ENCODE measurements at regions not wholly inside any gene's neighbourhood (a gene's known extent, or its start where the extent isn't known, plus 50 kb on each side); places are given as distances from the start of the nearest gene placed in this dataset.

- TF ChIP-seq CTCF (IDR thresholded peaks at IDR 0.05; ENCODE audit: low read depth, low read length, missing control alignments): no peak
- no peak overlapping the region for H3K4me3 ChIP-seq (ENCODE audit: low read depth, low read length)
- no peak for DNase-seq (ENCODE audit: low read depth)
- in situ Hi-C loops (cut with HindIII; ENCODE audit: low sequenced_read_pairs): no loop called here
These were observed 405.1 kb upstream of the CYRIA start for GRCh38 chr2:17070711-17071110.

- no peak overlapping the region for H3K4me3 ChIP-seq (ENCODE audit: low read depth, low read length)
- DNase-seq (ENCODE audit: low read depth): no peak
- in situ Hi-C loops (cut with HindIII; ENCODE audit: low sequenced_read_pairs): no loop called here
- TF ChIP-seq CTCF (IDR thresholded peaks at IDR 0.05; ENCODE audit: low read depth, low read length, missing control alignments): no peak
These were observed 403.9 kb upstream of the CYRIA start for GRCh38 chr2:17069564-17069963.

GRCh38 chr2:17068021-17068420 lies 402.4 kb upstream of the CYRIA start:
- in situ Hi-C loops (cut with HindIII; ENCODE audit: low sequenced_read_pairs): no loop called here
- no peak for DNase-seq (ENCODE audit: low read depth)
- no peak for TF ChIP-seq CTCF (IDR thresholded peaks at IDR 0.05; ENCODE audit: low read depth, low read length, missing control alignments)
- no peak overlapping the region for H3K4me3 ChIP-seq (ENCODE audit: low read depth, low read length)

GRCh38 chr2:17065536-17065935 lies 399.9 kb upstream of the CYRIA start:
- H3K4me3 ChIP-seq (ENCODE audit: low read depth, low read length): no peak overlapping the region
- in situ Hi-C loops (cut with HindIII; ENCODE audit: low sequenced_read_pairs): no loop called here
- no peak for DNase-seq (ENCODE audit: low read depth)
- TF ChIP-seq CTCF (IDR thresholded peaks at IDR 0.05; ENCODE audit: low read depth, low read length, missing control alignments): no peak

GRCh38 chr2:17061028-17061427 lies 395.4 kb upstream of the CYRIA start:
- H3K4me3 ChIP-seq (ENCODE audit: low read depth, low read length): no peak overlapping the region
- no peak for DNase-seq (ENCODE audit: low read depth)
- in situ Hi-C loops (cut with HindIII; ENCODE audit: low sequenced_read_pairs): no loop called here
- TF ChIP-seq CTCF (IDR thresholded peaks at IDR 0.05; ENCODE audit: low read depth, low read length, missing control alignments): no peak

- no peak overlapping the region for H3K4me3 ChIP-seq (ENCODE audit: low read depth, low read length)
- DNase-seq (ENCODE audit: low read depth): no peak
- no peak for TF ChIP-seq CTCF (IDR thresholded peaks at IDR 0.05; ENCODE audit: low read depth, low read length, missing control alignments)
- in situ Hi-C loops (cut with HindIII; ENCODE audit: low sequenced_read_pairs): no loop called here
These were observed 393.8 kb upstream of the CYRIA start for GRCh38 chr2:17059458-17059857.
